NOMO-1 treated with DMSO at 0.1 percent for 48 hours (cell line): ENCODE measurements at regions not wholly inside any gene's neighbourhood (a gene's known extent, or its start where the extent isn't known, plus 50 kb on each side); places are given as distances from the start of the nearest gene placed in this dataset.
"Not testable (repeated sequence)": the region's sequence is repeated elsewhere in the genome, so short reads cannot be mapped to it uniquely, and the experiment has no call there.

Experiments used
- DNase-seq: peaks from one replicate; lab custom pipeline; 2025; ENCODE audit not compliant: unreplicated experiment; lab: John Stamatoyannopoulos, UW

DNA sequence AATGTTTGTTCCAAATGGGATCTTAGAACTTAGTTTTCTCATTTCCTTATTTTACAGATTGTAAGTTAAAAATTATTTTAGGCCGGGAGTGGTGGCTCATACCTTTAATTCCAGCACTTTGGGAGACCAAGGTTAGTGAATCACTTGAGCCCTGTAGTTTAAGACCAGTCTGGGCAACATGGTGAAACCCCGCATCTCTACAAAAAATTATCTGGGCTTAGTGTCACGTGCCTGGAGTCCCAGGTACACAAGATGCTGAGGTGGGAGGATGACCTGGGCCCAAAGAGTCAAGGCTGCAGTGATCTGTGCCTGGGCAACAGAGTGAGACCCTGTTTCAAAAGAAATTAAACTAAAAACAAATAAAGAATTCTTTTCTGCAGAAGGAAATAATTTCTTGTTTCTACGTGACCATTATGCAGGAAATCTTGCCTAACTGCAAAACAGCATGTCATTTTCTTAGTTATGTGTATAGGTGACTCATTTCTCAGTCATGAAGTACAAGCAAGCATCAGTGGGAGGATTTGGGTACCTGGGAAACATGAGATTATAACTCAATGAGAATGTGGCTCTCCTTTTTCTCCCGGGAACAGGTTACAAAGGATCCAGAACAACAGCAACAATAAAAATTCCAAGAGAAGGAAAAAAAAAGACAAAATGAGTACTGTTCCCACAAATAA is 375.1 kb upstream of the ST8SIA4 start:
- DNase-seq, result no peak

DNA sequence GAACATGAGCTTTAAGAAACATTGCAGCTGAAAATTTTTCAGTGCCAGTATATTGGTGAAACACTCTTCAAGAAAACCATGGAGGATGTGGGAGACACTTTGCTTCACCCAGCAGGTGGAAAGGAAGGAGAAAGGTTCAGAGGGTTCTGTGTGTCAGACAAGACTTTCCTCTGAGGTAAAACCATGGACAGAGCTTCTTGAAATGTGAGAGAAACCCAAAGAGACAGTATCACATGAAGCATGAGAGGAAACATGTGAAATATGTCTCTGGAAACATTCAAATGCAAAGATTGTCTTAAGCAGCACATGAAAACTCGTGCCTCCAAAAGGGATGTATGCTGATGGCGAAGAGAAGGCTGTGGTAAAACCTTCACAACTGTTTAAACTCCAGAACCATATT is 368.9 kb upstream of the ST8SIA4 start:
- no peak for DNase-seq

DNA sequence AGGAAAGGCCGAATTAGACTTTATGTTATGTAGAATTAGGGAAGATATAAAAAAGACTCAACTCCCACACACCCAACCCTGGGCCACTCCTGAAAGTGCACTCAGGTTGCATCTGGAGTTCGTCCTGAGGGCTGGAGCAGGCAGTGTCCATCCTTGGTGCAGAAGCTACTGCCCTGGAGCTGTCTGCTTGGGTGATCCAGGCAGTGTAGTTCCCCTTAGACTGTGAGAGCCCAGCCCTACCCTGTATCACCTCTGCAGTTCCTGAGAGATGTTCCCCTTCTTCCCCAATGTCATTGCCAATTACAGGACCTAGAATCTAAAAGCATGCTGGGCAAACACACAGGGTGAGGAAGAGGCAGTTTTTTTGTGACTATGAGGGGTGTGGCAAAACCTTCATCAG is 368.3 kb upstream of the ST8SIA4 start:
- no peak for DNase-seq

DNA sequence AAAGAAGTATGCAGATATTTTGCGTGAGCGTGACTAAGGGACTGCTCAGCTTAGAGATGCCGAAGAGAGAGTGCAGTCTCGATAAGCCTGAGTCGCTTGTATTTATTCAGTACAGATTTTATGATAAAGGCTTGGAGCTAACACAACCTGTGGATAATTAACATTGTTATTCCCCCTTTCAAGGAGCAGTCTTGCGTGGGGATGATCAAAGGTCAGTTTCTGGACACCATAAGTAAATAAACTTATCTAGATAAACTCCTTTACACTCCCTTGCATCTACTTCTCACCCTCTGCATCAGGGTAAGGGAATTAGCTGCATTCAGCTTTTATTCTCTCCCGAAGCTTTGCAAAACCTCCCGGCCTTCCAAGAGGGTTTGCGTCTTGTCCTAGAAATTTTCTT is 357.8 kb upstream of the ST8SIA4 start:
- DNase-seq, result no peak

DNA sequence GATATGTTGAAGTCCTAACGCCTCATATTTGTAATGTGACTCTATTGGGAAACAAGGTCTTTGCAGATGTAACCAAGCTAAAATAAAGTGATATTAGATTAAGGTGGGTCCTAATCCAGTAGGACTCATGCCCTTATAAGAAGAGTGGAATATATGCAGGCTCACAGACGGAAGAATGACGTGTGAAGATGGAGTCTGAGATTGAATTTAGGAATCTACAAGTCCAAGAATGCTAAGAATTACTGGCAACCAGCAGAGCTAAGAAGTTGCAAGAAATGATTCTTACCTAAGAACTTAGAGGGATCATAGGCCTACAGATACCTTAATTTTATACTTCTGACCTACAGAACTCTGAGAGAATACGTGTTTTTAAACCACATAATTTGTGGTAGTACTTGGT is 350.0 kb upstream of the ST8SIA4 start:
- no peak for DNase-seq

DNA sequence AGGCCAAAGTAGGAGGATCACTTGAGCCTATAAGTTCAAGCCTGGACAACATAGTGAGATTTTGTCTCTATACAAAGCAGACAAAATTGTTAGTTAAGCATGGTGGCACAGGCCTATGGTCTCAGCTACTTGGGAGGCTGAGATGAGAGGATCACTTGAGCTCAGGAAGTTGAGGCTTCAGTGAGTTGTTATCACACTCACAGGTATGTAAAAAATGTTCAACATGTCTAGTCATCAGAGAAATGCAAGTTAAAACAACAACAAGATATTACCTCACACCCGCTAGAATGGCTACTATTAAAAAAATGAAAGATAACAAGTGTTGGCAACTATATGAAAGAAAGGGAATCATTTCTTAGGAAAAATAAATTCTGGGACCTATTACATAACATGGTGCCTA is 341.5 kb upstream of the ST8SIA4 start:
- no peak for DNase-seq

DNA sequence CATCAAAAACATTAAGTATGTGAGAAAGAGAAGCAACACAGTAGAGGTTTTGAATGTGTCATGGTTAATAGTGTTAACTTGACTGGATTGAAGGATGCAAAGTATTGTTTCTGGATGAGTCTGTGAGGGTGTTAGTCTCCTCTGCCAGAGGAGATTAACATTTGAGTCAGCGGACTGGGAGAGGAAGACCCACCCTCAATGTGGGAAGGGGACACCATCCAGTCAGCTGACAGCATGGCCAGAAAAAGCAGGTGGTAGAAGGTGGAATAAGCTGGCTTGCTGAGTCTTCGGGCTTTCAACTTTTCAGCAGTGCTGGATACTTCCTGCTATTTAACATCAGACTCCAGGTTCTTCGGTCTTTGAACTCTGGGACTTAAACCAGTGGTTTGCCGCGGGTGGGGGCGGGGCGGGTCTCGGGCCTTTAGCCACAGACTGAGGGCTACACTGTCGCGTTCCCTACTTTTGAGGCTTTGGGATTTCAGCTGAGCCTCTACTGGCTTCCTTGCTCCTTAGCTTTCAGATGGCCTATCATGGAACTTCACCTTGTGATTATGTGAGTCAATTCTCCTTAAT is 309.9 kb upstream of the ST8SIA4 start:
- DNase-seq, result no peak

DNA sequence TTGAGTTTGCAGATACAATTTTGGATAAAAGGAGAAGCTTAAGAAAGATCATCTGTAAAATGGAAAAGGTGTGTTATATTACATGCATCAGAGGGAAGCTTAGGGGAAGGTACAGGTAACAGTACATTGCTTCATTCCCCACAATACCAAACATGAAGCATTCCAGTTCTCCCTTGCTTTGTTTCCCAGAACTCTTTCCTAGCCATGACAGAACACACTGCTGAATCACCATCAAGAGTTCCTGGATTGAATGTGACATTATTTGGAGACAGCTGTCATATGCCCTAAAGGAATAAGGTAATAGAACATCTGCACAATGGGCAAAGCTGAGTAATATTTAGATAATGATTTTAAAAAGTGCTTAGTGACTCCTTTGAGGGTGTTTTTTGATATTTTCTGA is 303.5 kb upstream of the ST8SIA4 start:
- no peak for DNase-seq

DNA sequence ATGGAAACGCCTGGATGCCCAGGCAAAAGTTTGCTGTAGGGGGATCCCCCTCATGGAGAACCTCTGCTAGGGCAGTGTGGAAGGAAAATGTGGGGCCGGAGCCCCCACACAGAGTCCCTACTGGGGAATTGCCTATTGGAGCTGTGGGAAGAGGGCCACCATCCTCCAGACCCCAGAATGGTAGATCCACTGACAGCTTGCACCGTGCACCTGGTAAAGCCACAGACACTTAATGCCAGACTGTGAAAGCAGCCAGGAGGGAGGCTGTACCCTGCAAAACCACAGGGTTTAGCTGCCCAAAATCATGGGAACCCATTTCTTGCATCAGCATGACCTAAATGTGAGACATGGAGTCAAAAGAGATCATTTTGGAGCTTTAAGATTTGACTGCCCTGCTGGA is 302.0 kb upstream of the ST8SIA4 start:
- DNase-seq, result not testable (repeated sequence)

DNA sequence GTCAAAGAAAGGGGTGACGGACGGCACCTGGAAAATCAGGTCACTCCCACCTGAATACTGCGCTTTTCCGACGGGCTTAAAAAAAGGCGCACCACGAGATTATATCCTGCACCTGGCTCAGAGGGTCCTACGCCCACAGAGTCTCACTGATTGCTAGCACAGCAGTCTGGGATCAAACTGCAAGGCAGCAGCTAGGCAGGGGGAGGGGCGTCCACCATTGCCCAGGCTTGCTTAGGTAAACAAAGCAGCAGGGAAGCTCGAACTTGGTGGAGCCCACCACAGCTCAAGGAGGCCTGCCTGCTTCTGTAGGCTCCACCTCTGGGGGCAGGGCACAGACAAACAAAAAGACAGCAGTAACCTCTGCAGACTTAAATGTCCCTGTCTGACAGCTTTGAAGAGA is 277.3 kb upstream of the ST8SIA4 start:
- DNase-seq, result not testable (repeated sequence)

DNA sequence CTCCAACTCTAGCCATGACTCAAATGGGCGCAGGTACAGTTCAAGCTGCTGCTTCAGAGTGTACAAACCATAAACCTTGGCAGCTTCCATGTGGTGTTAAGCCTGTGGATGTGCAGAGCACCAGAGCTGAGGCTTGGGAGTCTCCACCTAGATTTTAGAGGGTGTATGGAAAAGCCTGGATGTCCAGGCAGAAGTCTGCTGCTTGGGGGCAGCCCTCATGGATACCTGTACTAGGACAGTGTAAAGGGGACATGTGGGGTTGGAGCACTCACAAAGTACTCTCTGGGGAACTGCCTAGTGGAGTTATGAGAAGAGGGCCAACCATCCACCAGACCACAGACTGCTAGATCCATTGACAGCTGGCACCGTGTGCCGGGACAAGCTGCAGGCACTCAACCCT is 273.5 kb upstream of the ST8SIA4 start:
- no peak for DNase-seq

DNA sequence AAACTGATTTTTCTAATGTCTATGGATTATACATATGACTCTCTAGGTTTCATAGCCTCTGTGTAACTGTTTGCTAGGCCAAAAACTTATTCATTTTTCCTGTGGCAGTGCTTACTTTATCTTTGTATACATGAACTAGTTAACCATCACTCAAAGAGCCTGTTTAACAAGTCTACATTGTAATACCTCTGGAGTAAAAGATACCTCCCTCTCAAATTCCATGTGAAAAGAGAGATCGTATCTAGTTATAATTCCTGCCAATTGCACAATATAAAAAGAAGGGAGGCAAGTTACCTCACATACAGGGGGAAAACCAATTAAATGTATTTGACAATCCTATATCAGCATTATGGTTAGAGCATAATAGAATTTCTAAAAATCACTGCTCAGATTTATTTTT is 271.9 kb upstream of the ST8SIA4 start:
- no peak for DNase-seq

DNA sequence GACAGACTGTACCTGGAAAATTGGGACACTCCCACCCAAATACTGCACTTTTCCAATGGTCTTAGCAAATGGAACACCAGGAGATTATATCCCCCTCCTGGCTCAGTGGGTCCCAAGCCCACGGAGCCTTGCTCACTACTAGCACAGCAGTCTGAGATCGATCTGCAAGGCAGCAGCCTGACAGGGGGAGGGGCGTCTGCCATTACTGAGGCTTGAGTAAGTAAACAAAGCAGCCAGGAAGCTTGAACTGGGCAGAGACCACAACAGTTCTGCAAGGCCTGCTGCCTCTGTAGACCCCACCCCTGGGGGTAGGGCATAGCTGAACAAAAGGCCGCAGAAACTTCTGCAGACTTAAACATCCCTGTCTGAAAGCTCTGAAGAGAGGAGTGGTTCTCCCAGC is 260.0 kb upstream of the ST8SIA4 start:
- DNase-seq, result no peak

DNA sequence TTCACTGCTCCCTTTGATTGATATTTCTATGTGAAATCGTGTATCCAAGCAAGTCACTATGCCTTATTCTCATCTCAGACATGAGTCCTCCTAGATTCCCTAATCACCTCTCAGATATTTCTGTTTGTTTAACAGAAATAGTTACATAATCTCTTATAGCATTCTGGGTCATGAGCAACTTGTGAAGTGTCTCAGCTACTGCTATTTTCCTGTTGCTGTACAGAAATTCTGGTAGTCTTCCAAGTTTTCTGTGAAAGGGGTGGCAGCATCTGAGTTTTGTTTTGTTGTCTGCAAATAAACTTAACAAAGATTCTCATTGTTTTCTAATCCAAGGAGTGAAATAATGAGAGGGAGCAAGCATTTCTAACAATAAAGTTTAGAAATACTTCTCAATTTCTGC is 256.9 kb upstream of the ST8SIA4 start:
- no peak for DNase-seq

DNA sequence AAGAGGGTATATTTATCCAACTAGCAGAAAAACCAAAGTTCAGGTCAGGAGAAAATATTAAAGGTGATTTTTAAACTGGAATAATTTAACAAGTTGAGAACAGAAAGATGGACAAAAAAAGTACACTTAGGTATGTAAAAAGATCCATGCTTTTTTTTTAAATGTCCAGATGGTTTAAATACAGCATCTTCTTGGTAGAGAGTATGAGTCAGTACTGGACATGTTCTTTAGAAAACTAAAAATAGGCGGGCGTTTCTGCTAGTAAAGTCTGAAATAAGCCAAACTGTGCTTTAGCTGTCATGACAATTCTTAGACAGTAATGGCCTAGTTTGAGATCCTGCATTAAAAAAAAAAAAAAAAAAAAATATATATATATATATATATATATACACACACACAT is 255.9 kb upstream of the ST8SIA4 start:
- DNase-seq, result no peak

DNA sequence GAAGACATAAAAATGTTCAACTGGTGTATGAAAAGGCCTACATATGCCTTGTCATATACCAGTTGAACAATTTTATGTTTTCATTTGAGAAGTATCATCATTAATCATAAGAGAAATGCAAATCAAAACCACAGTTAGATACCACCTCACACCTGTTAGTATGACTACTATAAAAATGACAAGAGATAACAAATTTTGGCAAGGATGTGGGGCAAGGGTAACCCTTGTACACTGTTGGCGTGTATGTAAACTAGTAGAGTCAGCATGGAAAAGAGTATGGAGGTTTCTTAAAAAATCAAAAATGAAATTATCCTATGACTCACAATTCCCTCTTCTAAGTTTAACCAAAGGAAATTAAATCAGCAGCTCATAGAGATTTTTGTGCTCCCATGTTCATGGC is 250.4 kb upstream of the ST8SIA4 start:
- no peak for DNase-seq

DNA sequence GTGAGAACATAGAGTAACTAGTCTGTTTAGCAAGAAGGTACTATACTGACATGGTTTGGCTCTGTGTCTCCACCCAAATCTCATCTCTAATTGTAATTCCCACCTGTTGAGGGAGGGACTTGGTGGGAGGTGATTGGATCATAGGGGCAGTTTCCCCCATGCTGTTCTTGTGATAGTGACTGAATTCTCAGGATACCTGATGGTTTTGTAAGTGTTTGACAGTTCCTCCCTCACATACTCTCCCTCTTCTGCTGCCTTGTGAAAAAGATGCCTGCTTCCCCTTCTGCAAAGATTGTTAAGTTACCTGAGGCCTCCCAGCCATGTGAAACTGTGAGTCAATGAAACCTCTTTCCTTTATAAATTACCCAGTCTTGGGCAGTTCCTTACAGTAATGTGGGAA is 240.4 kb upstream of the ST8SIA4 start:
- DNase-seq, result no peak

DNA sequence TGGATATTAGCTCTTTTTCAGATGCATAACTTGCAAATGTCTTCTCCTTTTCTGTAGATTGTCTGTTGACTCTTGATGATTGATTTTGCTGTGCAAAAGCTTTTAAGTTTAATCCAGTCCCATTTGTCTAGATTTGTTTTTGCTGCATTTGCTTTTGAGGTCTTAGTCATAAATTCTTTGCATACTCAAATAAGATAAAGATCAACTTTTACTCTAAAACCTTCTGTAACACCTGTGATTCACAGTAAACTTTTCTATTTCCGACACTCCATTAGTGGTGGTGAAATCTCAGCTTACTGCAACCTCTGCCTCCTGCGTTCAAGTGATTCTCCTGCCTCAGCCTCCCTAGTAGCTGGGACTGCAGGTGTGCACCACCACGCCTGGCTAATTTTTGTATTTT is 239.0 kb upstream of the ST8SIA4 start:
- DNase-seq, result no peak

DNA sequence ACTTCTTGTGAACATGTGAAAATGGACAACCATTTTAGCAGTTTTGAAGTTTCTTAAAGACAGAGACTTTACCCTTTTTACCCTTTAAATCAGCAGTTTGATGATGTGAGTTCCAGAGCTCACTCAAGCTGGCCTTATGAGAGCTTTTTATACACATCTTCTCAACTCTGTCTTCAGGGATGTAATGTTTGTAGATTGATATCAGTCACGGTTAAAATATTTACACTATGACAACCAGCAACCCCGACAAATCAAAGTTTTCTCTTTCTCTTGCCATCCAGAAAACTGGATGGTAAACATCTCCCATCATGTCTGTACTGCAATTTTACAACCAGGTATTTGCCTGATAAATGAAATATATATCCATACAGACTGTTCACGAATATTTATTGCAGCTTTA is 233.4 kb upstream of the ST8SIA4 start:
- no peak for DNase-seq

DNA sequence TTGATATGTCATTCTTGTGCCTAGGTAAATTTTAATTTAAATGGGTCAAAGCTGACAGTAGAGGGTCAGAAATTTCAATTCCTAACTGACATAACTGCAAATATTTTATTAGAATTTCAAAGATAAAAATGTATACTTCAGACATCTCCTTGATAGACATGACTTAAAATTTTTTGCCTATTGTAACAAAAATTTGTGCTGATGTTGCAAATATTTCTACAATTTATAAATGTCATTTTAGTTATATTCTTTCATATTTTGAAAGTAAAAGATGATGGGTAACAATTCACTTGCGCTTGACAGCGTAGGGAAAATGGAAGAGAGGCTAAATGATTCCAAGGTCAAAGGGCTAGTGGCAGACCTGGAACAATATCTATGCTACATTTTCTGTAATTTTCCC is 220.3 kb upstream of the ST8SIA4 start:
- DNase-seq, result no peak

DNA sequence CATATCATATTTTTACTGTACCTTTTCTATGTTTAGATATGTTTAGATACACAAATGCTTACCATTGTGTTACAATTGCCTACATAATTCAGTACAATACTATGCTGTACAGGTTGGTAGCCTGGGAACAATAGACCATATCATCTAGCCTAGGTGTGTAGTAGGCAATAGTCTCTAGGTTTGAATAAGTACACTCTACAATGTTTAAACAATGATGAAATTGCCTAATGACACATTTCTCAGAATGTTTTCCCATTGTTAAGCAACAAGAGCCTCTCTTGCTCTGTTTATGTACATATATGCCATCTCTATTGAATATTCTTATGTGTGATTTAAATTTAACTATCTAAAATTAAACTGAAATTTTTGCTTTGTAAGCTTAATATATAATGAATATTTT is 209.6 kb upstream of the ST8SIA4 start:
- DNase-seq, result no peak

DNA sequence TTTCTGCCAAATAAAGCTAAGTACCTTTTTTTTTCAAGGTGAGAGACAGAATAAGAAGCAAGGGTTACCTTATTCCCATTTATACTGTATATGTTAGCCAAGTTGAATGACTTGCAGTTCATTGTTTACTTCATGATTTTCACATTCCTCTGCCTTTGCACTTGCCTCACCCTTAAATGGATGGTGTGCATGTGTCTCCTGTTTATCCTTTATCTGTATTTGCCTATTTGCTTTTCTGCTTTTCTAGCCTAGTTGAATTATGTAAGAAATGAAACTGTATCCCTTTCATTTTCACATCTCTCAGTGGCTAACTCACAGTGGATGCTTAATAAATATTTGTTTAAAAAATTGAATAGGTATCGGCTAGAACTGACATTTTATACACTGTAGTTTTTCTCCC is 200.8 kb upstream of the ST8SIA4 start:
- DNase-seq, result no peak

DNA sequence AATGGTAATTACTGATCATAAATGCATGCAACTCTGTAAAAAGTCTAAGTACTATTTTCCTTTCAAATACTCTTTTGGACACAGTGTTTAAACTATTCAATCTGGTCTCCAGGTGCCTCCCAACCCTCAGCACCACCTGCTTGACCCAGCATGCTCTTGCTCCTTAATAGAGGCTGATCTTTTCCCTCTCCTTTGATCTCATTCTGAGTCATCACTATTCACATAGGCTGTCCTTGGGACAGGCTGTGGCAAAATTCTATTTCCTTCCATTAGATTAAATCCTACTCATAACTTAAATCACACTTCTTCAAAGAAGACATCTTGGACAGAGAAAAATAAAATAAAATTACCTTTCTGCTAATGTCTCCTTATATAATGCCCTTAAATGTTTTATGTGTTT is 199.4 kb upstream of the ST8SIA4 start:
- no peak for DNase-seq
